ENCODE measurements at regions not wholly inside any gene's neighbourhood (a gene's known extent, or its start where the extent isn't known, plus 50 kb on each side); places are given as distances from the start of the nearest gene placed in this dataset.

DNA sequence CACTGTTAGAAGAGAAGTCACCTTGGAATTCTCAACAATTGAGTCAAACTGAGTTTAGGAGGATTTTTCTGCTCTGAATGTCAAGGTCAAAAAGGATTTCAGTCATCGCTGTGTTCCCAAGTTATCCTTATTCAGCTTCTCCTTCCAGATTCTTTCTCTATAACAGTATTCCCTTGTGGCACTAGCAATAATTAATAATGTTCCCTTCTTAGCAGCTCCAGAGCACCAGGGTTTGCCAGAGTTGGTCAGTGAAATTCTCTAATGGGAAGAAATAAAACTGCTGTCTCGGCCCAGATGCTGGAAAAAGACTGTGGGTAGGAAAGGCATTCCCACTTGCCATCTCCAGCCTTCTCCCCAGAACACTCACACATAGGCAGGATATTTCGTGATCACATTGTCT is 836.0 kb upstream of the PIK3C3 start:
- H3K9me3 ChIP-seq = no peaks in the 10 kb centered on the region
- no peaks in the 10 kb centered on the region for H3K4me1 ChIP-seq (ENCODE audit: insufficient read depth)
- 37 to 42% (median 40%) methylated on average over 3 of the region's 3 CpGs for WGBS, 3 donors
- intact Hi-C loops (cut with DNase I) = no loop called here
- H3K36me3 ChIP-seq = no peaks in the 10 kb centered on the region
- DNase-seq = no peak
- no peak overlapping the region for H3K27ac ChIP-seq
- no peak for TF ChIP-seq POLR2A (IDR thresholded peaks at IDR 0.05)
- H3K27me3 ChIP-seq = no peaks in the 10 kb centered on the region
- H3K4me3 ChIP-seq = no peak overlapping the region

DNA sequence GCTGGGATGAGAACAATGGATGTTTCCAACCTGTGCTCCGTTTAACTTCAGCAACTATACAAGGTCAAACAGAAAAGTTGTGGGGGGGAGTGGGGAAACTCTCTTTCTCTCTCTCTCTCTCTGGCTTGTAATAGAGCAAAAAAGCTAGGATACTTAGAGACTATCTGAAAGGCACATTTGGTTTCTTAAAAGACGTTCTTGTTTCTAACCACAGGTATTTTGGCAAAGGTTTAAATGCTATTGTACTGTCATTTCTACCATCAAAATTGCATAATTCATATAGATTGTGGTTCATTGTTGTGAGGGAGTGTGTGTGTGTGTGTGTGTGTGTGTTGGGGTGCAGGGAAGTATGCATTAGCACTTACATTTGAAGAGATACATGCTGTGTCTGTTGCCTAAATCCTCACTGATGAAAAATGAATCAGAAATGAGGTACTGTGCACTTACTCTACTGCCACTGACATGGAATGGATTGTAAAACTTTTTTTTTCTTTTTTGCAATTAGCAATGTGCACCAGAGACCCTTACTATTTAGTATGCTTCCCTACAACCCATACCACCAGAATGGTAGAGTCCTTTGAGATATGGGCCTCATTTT is 841.0 kb upstream of the PIK3C3 start:
- Histone ChIP-seq H3K9me3 (no peaks in the 10 kb centered on the region), H3K4me1 (ENCODE audit: insufficient read depth) (no peaks in the 10 kb centered on the region), H3K4me3 (no peak overlapping the region), H3K27ac (no peak overlapping the region), H3K36me3 (no peaks in the 10 kb centered on the region), H3K27me3 (no peaks in the 10 kb centered on the region)
- no peak for DNase-seq
- WGBS, 3 donors = 7 to 17% (median 9%) methylated on average over 2 of the region's 2 CpGs
- TF ChIP-seq EP300 (IDR thresholded peaks at IDR 0.05) (no peak), POLR2A (IDR thresholded peaks at IDR 0.05) (no peak)
- TF ChIP-seq, protein P1, sequence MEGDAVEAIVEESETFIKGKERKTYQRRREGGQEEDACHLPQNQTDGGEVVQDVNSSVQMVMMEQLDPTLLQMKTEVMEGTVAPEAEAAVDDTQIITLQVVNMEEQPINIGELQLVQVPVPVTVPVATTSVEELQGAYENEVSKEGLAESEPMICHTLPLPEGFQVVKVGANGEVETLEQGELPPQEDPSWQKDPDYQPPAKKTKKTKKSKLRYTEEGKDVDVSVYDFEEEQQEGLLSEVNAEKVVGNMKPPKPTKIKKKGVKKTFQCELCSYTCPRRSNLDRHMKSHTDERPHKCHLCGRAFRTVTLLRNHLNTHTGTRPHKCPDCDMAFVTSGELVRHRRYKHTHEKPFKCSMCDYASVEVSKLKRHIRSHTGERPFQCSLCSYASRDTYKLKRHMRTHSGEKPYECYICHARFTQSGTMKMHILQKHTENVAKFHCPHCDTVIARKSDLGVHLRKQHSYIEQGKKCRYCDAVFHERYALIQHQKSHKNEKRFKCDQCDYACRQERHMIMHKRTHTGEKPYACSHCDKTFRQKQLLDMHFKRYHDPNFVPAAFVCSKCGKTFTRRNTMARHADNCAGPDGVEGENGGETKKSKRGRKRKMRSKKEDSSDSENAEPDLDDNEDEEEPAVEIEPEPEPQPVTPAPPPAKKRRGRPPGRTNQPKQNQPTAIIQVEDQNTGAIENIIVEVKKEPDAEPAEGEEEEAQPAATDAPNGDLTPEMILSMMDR (IDR thresholded peaks at IDR 0.05) = no peak
- intact Hi-C loops (cut with DNase I) = no loop called here

DNA sequence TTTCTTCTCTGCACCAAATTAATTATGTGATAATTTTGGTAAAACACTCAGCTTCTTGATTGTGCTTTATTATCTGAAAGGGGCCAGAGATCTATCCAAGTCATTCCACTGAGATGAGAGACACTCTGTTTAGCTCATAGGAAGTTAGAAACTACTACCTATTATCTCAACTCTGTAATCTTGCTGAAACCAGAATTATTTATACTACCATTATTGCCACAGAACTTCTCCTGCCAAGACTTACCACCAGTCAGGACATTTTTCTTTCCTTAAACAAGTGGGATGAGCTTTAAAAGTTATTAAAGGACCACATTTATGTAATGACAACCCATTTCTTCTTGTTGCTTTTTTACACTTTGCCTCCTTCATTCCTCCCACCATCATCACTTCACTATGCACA is 855.6 kb upstream of the PIK3C3 start:
- Histone ChIP-seq H3K27me3 (no peaks in the 10 kb centered on the region), H3K9me3 (no peaks in the 10 kb centered on the region), H3K36me3 (no peaks in the 10 kb centered on the region), H3K4me3 (no peak overlapping the region), H3K27ac (no peak overlapping the region), H3K4me1 (ENCODE audit: insufficient read depth) (no peaks in the 10 kb centered on the region)
- no peak for DNase-seq
- intact Hi-C loops (cut with DNase I) = no loop called here
- no peak for TF ChIP-seq EP300 (IDR thresholded peaks at IDR 0.05)
- TF ChIP-seq, protein P1 (IDR thresholded peaks at IDR 0.05) = no peak
- no peak for TF ChIP-seq POLR2A (IDR thresholded peaks at IDR 0.05)

DNA sequence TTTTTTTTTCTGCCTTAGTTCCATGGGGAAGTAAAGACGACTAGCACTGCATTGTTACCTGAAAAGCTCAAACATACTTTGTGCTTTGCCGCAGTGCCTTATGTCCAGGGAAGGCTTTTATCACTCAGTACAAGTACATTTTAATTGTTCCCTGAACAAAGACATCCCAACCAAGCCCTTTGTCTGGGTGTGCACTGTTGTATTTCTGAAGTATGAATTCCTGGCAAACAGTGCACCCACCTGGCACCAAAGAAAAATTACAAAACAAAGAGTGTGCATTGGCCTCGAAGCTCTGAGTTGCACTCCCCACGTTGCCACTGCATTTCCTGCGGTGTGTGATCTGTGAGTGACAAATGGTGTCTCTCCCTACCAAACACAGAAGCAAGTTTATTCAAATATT is 858.5 kb upstream of the PIK3C3 start:
- TF ChIP-seq EP300 (IDR thresholded peaks at IDR 0.05) = no peak
- intact Hi-C loops (cut with DNase I) = no loop called here
- WGBS, 3 donors = 47 to 58% (median 47%) methylated on average over 5 of the region's 5 CpGs
- Histone ChIP-seq H3K9me3 (no peaks in the 10 kb centered on the region), H3K27ac (no peak overlapping the region), H3K27me3 (no peaks in the 10 kb centered on the region), H3K36me3 (no peaks in the 10 kb centered on the region), H3K4me3 (no peak overlapping the region), H3K4me1 (ENCODE audit: insufficient read depth) (no peaks in the 10 kb centered on the region)
- DNase-seq = no peak

DNA sequence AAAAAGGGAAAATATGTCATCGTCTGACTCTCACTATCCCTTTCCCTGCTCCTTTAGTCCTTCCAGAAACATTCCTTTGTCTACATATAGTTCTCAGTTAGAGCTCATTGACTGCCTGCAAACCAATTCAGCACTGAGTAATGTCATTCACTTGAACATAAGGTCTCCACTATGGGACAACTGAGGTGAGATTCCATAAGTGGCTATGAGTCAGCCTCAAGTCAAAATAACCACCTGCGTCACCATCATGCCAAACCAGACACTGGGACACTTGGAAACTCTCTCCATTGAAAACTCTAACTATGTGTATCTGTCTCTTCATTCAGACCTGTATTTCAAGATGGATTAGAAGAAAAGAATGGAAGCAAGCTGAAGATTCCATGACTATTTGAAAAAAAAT is 878.0 kb upstream of the PIK3C3 start:
- H3K27ac ChIP-seq = no peak overlapping the region
- no peak overlapping the region for H3K4me3 ChIP-seq
- H3K27me3 ChIP-seq = no peaks in the 10 kb centered on the region
- no peak for DNase-seq
- H3K9me3 ChIP-seq = no peaks in the 10 kb centered on the region
- no peaks in the 10 kb centered on the region for H3K36me3 ChIP-seq
- 78 to 87% (median 80%) methylated on average over 2 of the region's 2 CpGs for WGBS, 3 donors
- TF ChIP-seq POLR2A (IDR thresholded peaks at IDR 0.05) (no peak), EP300 (IDR thresholded peaks at IDR 0.05) (no peak)
- TF ChIP-seq, protein P1 (IDR thresholded peaks at IDR 0.05) = no peak
- intact Hi-C loops (cut with DNase I) = no loop called here
- no peaks in the 10 kb centered on the region for H3K4me1 ChIP-seq (ENCODE audit: insufficient read depth)

Measured in ovary (tissue), 7 donors.